Testis (tissue), 2 donors: ENCODE measurements at regions not wholly inside any gene's neighbourhood (a gene's known extent, or its start where the extent isn't known, plus 50 kb on each side); places are given as distances from the start of the nearest gene placed in this dataset.
"Not testable (repeated sequence)": the region's sequence is repeated elsewhere in the genome, so short reads cannot be mapped to it uniquely, and the experiment has no call there.

Experiments
- DNase-seq: peaks from one replicate; pipeline ENCODE4 v3.0.0-alpha.2; 2019
- H3K27ac ChIP-seq, 2 donors: fragments of 200-600 bp; sonication (generic); one replicate each; pipeline ENCODE4 v1.5.1; 2019
- H3K27me3 ChIP-seq: fragments of 200-600 bp; sonication (generic); one replicate; pipeline ENCODE4 v1.5.1; 2019
- H3K36me3 ChIP-seq: fragments of 200-600 bp; sonication (generic); one replicate; pipeline ENCODE4 v1.5.1; 2017; ENCODE audit warnings: low read depth; ENCODE audit errors: missing control alignments
- H3K4me1 ChIP-seq: fragments of 200-600 bp; sonication (generic); one replicate; pipeline ENCODE4 v1.5.1; 2019
- H3K4me3 ChIP-seq, 2 donors: fragments of 200-600 bp; sonication (generic); one replicate each; pipeline ENCODE4 v1.5.1; 2017 to 2019
- H3K9me3 ChIP-seq: fragments of 200-600 bp; sonication (generic); one replicate; pipeline ENCODE4 v1.5.1; 2017
- POLR2A ChIP-seq: fragments of 450-650 bp; IDR thresholded peaks from one replicate; pipeline ENCODE4 v1.6.1; 2017; ENCODE audit warnings: antibody characterized with exemption, mild to moderate bottlenecking, moderate library complexity
- WGBS, 2 donors: methylation state at CpG; one replicate each; pipeline ENCODE4 v1.1.5; 2018; 5-methylcytosine and 5-hydroxymethylcytosine counted together
- intact Hi-C: fragments of 100-400 bp; cut with DNase I; formaldehyde crosslinking; loops from one replicate; pipeline ENCODE4 v1.15.1; 2023; ENCODE audit warnings: low total_unique reads
- TF ChIP-seq, protein P1 (sequence below), 3 experiments: fragments of 450-650 bp in 2 of 3; fragments of 200-600 bp in 1 of 3; sonication (generic) in 1 of 3; IDR thresholded peaks; one replicate each; pipeline ENCODE4 v1.5.1; 2016 to 2019; ENCODE audit warnings: antibody characterized with exemption in 3 of 3, mild to moderate bottlenecking in 2 of 3, moderate library complexity in 1 of 3

DNA sequence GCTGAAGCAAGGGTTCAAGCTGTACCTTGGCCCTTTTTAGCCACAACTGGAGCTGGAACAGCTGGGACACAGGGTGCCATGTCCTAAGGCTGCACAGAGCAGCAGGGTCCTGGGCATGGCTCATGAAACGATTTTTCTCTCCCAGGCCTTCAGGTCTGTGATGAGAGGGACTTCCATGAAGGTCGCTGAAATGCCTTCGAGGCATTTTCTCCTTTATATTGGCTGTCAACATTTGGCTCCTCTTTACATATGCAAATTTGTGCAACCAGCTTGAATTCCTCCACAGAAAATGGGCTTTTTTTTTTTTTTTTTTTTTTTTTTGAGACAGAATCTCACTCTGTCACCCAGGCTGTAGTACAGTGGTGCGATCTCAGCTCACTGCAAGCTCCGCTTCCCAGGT lies 430.8 kb downstream of the PCDH11X start:
- Histone ChIP-seq H3K27me3 (no peaks in the 10 kb centered on the region), H3K4me1 (no peaks in the 10 kb centered on the region), H3K9me3 (no peaks in the 10 kb centered on the region), H3K4me3 (no peak overlapping the region), H3K27ac (no peak overlapping the region), H3K36me3 (no peaks in the 10 kb centered on the region)
- DNase-seq: no peak
- intact Hi-C loops: no loop called here
- WGBS, 2 donors: 83 to 93% methylated on average over 3 to 5 of the region's 5 CpGs
- no peak for TF ChIP-seq POLR2A
- TF ChIP-seq, protein P1, sequence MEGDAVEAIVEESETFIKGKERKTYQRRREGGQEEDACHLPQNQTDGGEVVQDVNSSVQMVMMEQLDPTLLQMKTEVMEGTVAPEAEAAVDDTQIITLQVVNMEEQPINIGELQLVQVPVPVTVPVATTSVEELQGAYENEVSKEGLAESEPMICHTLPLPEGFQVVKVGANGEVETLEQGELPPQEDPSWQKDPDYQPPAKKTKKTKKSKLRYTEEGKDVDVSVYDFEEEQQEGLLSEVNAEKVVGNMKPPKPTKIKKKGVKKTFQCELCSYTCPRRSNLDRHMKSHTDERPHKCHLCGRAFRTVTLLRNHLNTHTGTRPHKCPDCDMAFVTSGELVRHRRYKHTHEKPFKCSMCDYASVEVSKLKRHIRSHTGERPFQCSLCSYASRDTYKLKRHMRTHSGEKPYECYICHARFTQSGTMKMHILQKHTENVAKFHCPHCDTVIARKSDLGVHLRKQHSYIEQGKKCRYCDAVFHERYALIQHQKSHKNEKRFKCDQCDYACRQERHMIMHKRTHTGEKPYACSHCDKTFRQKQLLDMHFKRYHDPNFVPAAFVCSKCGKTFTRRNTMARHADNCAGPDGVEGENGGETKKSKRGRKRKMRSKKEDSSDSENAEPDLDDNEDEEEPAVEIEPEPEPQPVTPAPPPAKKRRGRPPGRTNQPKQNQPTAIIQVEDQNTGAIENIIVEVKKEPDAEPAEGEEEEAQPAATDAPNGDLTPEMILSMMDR (IDR thresholded peaks at IDR 0.05): no peak

DNA sequence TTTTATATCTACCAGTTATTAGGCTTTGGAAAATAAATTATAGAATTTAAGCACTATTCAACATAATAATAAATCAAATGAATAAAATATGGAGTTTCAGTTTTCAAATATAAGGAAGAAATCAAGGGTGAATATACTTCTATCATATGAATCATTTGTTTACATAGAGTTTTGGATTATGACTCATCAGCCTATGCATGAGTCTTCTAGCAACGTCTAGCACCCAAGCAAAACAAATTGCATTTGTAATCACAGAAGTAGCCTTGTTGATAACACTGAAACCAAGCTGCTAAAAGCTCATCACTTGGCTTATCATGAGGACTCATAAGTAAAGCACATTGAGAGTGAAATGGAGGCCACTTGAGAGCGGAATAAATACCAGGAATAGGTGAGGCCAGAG lies 434.6 kb downstream of the PCDH11X start:
- DNase-seq: no peak
- WGBS, 2 donors: 76 to 100% methylated on average over 1 to 2 of the region's 2 CpGs
- no peak for TF ChIP-seq POLR2A
- TF ChIP-seq, protein P1 (IDR thresholded peaks at IDR 0.05): no peak

DNA sequence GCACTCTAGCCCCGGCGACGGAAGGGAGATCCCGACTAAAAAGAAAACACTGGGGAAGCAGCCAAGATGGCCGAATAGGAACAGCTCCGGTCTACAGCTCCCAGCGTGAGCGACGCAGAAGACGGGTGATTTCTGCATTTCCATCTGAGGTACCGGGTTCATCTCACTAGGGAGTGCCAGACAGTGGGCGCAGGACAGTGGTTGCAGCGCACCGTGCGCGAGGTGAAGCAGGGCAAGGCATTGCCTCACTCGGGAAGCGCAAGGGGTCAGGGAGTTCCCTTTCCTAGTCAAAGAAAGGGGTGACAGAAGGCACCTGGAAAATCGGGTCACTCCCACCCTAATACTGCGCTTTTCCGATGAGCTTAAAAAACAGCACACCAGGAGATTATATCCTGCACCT lies 435.8 kb downstream of the PCDH11X start:
- H3K36me3 ChIP-seq, intact Hi-C loops, H3K27me3 ChIP-seq, H3K9me3 ChIP-seq, DNase-seq, H3K4me3 ChIP-seq, H3K27ac ChIP-seq, H3K4me1 ChIP-seq: not testable (repeated sequence)
- WGBS, 2 donors: 95 to 100% methylated on average over 4 to 13 of the region's 21 CpGs

More for the DNA sequence above, 434.6 kb downstream of the PCDH11X start:
- intact Hi-C loops: no loop called here
- H3K4me3 ChIP-seq: no peak overlapping the region
- no peaks in the 10 kb centered on the region for H3K36me3 ChIP-seq
- no peak overlapping the region for H3K27ac ChIP-seq
- no peaks in the 10 kb centered on the region for H3K4me1 ChIP-seq
- no peaks in the 10 kb centered on the region for H3K9me3 ChIP-seq
- no peaks in the 10 kb centered on the region for H3K27me3 ChIP-seq

DNA sequence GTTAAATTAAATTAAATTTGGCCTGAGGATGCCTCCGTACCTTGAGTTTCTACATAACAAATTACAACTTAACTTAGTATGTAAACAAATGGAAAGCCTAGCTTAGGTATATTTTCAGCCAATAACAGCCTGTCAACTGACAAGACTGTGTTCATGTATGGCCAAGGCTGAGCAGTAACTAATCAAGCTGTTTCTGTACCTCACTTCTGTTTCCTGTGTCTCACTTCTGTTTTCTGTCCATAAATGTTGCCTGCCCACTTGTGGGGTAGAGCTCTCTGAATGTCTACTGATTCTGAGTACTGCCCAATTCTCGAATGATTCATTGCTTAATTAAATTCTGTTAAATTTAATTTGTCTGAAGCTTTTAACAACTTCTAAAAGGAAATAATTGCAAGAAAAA lies 445.2 kb downstream of the PCDH11X start:
- no peak for DNase-seq
- TF ChIP-seq, protein P1 (IDR thresholded peaks at IDR 0.05): no peak
- TF ChIP-seq POLR2A: no peak
- H3K9me3 ChIP-seq: no peaks in the 10 kb centered on the region
- H3K27ac ChIP-seq: no peak overlapping the region
- 91 to 94% methylated on average over 2 of the region's 2 CpGs for WGBS, 2 donors
- H3K4me1 ChIP-seq: no peaks in the 10 kb centered on the region
- no peaks in the 10 kb centered on the region for H3K27me3 ChIP-seq
- H3K36me3 ChIP-seq: no peaks in the 10 kb centered on the region
- intact Hi-C loops: no loop called here
- H3K4me3 ChIP-seq: no peak overlapping the region

DNA sequence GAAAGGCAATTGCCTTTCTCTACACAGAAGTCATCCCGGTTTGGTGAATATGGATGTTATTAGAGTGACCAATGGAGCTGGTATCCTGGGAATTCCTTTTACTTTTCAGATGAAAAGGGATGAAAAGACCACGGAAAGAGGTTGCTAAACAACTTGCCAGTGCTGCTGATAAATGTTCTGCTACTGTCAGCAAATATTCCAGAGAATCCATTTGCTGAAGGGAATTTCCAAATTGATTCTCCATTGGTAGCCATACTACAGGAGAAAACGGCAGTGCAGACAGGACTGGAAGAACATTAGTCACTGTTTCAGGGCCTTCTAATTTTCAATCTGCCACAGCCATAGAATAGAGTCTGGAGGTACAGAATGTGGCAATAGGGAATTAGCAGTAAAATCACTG lies 451.5 kb downstream of the PCDH11X start:
- TF ChIP-seq, protein P1 (IDR thresholded peaks at IDR 0.05): no peak
- no peak for TF ChIP-seq POLR2A
- DNase-seq: no peak
- Histone ChIP-seq H3K27ac (no peak overlapping the region), H3K4me1 (no peaks in the 10 kb centered on the region), H3K4me3 (no peak overlapping the region), H3K27me3 (no peaks in the 10 kb centered on the region), H3K9me3 (no peaks in the 10 kb centered on the region), H3K36me3 (no peaks in the 10 kb centered on the region)
- WGBS, 2 donors: 50 to 66% methylated on average over 3 of the region's 3 CpGs
- intact Hi-C loops: no loop called here
